ENCODE measurements at regions not wholly inside any gene's neighbourhood (a gene's known extent, or its start where the extent isn't known, plus 50 kb on each side); places are given as distances from the start of the nearest gene placed in this dataset.
"Not testable (repeated sequence)": the region's sequence is repeated elsewhere in the genome, so short reads cannot be mapped to it uniquely, and the experiment has no call there.

DNA sequence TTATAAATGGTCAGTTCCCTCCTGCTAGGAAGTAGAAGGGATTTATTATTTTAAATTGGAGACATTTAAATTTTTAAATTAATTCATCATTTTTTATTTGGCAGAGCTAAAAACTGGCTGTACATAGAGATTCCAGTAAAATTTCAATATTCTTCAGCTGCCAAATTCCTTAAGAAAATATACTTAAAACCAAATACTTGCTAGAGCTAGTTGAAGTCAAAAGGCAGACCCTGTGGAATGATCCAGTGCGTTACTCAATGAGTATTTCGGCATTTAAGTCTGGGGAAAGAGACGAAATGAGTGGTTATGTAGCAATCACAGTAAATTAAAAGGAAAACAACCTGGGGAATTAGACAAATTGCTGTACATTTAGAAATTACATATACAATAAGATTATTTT is 1104.7 kb downstream of the SLC6A15 start:
- DNase-seq, result no peak

DNA sequence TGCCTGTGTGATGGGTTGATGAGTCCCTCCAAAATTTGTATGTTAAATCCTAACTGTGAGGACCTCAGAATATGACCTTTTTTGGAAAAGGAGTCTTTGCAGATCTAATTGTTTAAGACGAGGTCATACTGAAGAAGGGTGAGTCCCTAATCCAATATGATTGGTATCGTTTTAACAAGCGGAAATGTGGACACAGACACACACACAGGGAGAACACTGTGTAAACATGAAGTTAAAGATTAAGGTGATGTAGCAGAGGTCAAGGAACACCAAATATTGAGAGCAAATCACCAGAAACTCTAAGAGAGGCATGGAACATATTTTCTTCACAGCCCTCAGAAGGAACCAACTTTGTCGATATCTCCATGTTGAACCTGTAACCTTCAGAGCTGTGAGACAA is 1106.7 kb downstream of the SLC6A15 start:
- DNase-seq, result no peak

- no peak for DNase-seq
These were observed 1107.3 kb downstream of the SLC6A15 start for GRCh38 chr12:83805156-83805772.

DNA sequence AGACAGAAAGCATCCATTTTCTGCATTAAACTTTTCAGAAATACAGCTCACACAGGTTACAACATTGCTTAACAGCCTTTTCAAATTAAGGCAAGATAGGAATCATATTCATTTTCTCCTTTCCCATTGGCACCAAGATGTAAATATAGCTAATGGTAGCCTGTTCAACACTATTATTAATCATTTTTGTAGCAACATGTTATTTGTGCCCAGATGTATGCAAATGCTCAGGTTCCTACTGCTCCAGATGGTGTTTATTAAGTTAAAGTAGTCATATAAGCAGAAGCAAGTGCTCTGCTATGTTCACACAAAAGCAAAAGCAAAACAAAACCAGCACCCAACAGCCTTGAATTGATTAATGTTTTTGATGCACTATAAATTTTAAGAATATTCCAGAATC is 1110.6 kb downstream of the SLC6A15 start:
- DNase-seq, result no peak

DNA sequence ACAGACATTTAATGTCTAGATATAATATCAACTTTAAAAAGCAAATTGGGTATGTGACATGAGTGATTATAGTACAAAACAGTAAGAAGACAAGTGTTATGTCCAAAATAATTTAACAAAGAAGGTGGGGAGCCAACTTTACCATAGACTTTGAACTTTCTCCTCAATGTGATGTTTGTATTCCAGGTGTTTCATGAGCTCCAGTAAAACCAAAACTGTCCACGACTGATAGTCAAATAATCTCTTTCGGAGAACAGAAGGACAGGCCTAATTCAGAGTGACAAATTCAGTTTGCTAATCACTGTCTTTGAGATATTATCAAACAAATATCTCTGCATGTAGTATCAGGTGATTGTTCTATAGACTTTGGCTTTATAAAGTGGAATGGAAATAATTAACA is 1112.6 kb downstream of the SLC6A15 start:
- no peak for DNase-seq

- DNase-seq, result no peak
These were observed 1109.8 kb downstream of the TMTC2 start for GRCh38 chr12:83796531-83796930.

- DNase-seq, result no peak
These were observed 1106.9 kb downstream of the TMTC2 start for GRCh38 chr12:83793616-83794015.

- no peak for DNase-seq
These were observed 1097.7 kb downstream of the TMTC2 start for GRCh38 chr12:83784298-83784890.

GRCh38 chr12:83779526-83779925 is 1092.8 kb downstream of the TMTC2 start:
- DNase-seq, result no peak

DNA sequence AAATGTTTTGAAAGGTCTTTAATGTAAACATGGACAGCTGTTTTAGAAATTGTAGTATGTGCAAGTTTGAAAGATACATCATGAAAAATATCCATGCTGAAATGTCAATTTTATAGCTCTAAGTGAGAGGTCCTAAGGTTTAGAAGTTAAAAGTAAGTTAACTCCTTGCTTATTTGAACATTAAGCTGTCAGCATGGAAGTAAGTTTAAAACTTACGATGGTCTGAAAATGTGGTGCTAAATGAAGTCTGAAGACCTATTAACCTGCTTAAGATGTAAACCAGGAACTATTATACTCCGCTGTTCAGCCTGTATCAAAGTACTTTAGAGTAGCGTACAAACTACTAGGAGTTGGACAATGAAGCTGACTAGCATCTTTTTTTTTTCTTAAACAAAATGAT is 1082.4 kb downstream of the TMTC2 start:
- peak; percentile 6 for DNase-seq

DNA sequence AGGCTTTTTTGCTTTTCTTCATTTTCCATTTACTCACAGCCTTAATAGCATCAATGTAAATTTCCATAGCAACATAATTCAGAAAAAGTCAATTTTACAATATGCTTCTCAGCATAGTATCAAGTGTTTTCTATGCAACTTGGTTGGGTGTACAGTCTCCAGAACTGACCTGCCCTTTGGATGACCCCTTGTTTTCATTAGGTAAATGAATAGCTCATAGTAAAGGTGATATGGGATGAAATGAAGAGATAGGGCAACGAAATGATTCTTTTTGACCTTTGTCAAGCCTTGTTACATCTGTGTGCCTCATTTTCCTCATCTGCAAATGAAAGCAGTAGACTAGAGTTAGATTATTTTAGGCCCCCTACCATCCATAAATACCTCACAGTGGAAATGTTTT is 1081.0 kb downstream of the TMTC2 start:
- DNase-seq, result no peak

GRCh38 chr12:83763425-83763824 is 1076.7 kb downstream of the TMTC2 start:
- DNase-seq, result no peak

- DNase-seq, result no peak
These were observed 1073.2 kb downstream of the TMTC2 start for GRCh38 chr12:83759906-83760305.

DNA sequence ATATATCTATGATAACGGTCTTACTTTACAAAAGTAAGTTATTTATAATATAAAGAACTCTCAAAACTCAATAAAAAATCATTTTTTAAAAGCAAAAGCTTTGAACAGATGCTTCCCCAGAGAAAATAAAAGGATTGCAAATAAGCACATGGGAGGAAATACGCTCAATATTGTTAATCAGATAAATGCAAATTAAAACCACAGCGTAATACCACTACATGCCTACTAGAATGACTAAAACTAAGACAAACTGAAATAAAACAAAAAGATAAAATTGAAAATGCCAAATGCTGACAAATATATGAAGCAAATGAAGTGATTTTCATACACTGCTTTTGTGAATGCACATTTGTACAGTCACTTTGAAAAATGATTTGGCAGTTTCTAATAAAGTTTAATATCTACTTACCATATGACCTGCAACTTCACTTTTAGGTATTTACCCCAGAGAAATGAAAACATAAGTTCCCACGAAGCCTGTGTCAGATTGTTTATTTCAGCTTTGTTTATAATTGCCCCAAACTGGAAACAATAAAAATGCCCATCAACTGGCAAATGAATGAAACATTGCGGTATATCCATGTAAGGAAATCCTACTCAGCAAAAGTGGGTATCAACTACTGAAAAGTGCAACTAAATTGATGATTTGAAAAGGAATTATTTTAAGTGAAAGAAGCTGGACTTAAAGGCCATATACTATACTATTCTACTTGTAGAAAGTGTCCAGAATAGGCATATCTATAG is 1072.4 kb downstream of the TMTC2 start:
- DNase-seq, result no peak

GRCh38 chr12:83753904-83754303 is 1067.2 kb downstream of the TMTC2 start:
- no peak for DNase-seq

DNA sequence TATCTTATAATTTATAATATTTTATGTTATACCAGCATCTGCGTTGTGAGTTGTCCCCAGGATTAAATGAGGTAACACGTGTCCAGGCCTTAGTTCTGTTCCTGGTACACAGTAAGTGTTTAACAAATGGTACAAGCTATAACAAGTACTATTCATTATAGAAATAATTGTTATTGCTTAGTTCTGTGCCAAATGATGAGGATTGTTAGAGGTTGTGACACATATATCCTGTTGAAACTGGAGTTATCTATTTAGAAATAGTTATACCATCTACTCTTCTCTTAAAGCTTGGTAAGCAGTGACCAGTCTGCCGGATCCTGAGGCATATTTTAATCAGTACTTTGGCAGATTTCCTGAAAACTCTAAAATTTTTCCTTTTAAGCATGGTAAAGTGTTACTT is 1066.5 kb downstream of the TMTC2 start:
- DNase-seq, result no peak

DNA sequence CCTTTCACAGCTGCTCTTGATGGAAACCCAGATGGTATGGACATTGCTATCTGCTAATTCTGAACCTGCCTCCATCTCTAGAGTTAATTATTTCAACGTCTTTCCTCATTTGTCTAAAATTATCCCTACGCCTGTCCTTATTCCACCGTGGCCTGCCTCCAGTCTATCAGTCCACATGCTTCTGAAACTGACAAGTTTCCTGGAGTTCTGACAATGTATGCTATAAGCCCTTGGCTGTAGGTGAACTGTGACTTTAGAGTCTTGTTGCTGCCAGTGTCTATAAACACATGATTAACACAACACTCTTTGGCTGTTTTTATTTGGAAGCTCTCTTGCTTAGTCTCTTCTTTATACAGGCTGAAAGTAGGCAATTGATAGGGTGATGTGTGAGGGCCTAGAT is 1052.9 kb downstream of the TMTC2 start:
- no peak for DNase-seq

GRCh38 chr12:83710851-83711250 is 1024.1 kb downstream of the TMTC2 start:
- no peak for DNase-seq

- DNase-seq, result no peak
These were observed 1023.2 kb downstream of the TMTC2 start for GRCh38 chr12:83709899-83710298.

- DNase-seq, result no peak
These were observed 1014.1 kb downstream of the TMTC2 start for GRCh38 chr12:83700838-83701237.

DNA sequence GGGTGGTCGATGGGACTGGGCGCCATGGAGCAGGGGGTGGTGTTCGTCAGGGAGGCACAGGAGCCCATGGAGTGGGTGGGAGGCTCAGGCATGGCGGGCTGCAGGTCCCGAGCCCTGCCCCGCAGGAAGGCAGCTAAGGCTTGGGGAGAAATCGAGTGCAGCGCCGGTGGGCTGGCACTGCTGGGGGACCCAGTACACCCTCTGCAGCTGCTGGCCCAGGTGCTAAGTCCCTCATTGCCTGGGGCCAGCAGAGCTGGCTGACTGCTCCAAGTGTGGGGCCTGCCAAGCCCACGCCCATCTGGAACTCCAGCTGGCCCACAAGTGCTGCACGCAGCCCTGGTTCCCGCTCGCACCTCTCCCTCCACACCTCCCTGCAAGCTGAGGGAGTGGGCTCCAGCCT is 1009.6 kb downstream of the TMTC2 start:
- DNase-seq, result not testable (repeated sequence)

GRCh38 chr12:83691730-83692129 is 1005.0 kb downstream of the TMTC2 start:
- no peak for DNase-seq

GRCh38 chr12:83690465-83690864 is 1003.8 kb downstream of the TMTC2 start:
- DNase-seq, result no peak

- DNase-seq, result no peak
These were observed 1002.6 kb downstream of the TMTC2 start for GRCh38 chr12:83689333-83689732.

Data from right kidney (tissue), 1 donor.